ENCODE measurements at regions not wholly inside any gene's neighbourhood (a gene's known extent, or its start where the extent isn't known, plus 50 kb on each side); places are given as distances from the start of the nearest gene placed in this dataset.

DNA sequence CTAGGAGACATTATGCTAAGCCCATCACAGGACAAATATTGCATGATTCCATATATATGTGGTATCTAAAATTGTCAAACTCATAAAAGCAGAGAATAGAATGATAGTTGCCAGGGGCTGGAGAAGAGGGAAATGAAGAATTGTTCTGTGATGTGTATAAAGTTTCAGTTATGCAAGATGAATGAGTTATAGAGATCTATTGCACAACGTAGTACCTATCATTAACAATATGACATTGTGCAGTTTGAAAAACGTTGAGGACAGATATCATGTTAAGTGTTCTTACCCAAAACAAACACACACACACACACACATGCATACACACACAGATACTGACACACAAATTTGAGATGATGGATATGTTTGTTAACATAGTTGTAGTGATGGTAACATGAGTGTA lies 871.6 kb upstream of the GOT2 start:
- DNase-seq (no peak), ATAC-seq (no peak)
- Mint-ChIP-seq H3K4me3 (no peak overlapping the region), H3K4me1 (no peaks in the 10 kb centered on the region), H3K36me3 (ENCODE audit: low read depth) (no peaks in the 10 kb centered on the region), H3K27me3 (no peaks in the 10 kb centered on the region), H3K27ac (no peak overlapping the region)
- H3K9me3 ChIP-seq (ENCODE audit: control insufficient read depth, low read length, poor library complexity, severe bottlenecking): no peaks in the 10 kb centered on the region

DNA sequence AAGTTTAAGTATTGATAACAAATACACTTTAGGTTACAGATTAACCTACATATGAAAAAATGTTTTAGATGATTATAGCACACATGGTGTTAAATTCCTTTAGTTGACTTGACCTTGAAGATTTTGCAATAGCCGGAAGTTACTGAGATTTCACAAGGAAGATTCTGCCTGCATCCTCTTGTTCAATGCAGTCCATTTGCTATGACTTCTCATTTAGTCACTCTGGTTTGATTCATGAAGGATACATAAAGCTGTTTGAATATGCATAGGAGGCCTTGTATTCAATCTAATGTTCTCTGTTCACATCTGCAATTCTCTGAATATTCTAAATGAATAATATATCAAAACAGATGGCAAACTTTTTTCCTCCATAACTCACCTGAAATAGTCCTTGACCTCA lies 870.2 kb upstream of the GOT2 start:
- no peaks in the 10 kb centered on the region for H3K27me3 Mint-ChIP-seq
- ATAC-seq (no peak), DNase-seq (no peak)
- no peaks in the 10 kb centered on the region for H3K36me3 Mint-ChIP-seq (ENCODE audit: low read depth)
- no peaks in the 10 kb centered on the region for H3K4me1 Mint-ChIP-seq
- H3K27ac Mint-ChIP-seq: no peak overlapping the region
- no peak overlapping the region for H3K4me3 Mint-ChIP-seq
- H3K9me3 ChIP-seq (ENCODE audit: control insufficient read depth, low read length, poor library complexity, severe bottlenecking): no peaks in the 10 kb centered on the region

DNA sequence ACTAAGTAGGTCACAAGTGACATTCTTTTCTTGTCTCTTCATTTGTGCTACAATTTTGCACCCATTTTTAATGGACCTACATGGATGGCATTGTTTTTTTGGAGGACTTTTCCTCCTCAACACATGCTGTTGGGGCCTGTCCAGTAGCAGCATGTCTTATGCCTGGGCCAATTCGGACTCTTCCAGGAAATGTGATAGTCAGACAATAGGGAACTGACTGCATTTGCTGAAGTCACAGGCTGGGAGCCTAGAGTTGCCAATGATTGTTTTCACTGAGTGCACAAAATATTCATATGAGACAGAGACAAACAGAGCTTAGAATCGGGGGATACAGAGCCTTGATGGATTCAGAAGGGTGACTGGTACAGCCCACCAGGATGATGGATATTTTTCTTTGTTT lies 867.3 kb upstream of the GOT2 start:
- ATAC-seq (no peak), DNase-seq (no peak)
- Mint-ChIP-seq H3K4me3 (no peak overlapping the region), H3K4me1 (no peaks in the 10 kb centered on the region), H3K27me3 (no peaks in the 10 kb centered on the region), H3K36me3 (ENCODE audit: low read depth) (peaks cover 3% of the 10 kb centered on the region), H3K27ac (no peak overlapping the region)
- no peaks in the 10 kb centered on the region for H3K9me3 ChIP-seq (ENCODE audit: control insufficient read depth, low read length, poor library complexity, severe bottlenecking)

DNA sequence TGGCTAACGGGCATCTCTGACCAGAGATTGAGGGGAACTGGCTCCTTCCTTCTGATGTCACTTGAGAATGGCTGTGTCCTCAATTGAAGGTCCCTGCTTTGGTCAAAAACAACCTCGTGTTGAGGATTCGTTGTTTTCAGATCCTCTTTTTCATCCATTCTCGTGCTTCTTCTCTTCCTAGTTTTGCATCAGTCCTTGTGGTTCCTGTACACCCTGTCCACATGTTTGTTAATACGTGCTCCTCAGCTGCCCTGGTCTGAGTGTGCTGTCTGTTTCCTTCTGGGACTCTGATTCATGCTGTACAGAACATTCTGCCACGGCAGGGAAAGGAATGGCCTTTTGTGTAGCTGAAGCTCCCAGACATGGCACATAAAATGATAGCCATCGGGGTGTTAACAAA lies 863.2 kb upstream of the GOT2 start:
- Mint-ChIP-seq H3K27me3 (no peaks in the 10 kb centered on the region), H3K4me3 (no peak overlapping the region), H3K4me1 (no peaks in the 10 kb centered on the region), H3K36me3 (ENCODE audit: low read depth) (peaks cover 3% of the 10 kb centered on the region), H3K27ac (no peak overlapping the region)
- H3K9me3 ChIP-seq (ENCODE audit: control insufficient read depth, low read length, poor library complexity, severe bottlenecking): peaks cover 3% of the 10 kb centered on the region
- no peak for ATAC-seq
- DNase-seq: no peak

DNA sequence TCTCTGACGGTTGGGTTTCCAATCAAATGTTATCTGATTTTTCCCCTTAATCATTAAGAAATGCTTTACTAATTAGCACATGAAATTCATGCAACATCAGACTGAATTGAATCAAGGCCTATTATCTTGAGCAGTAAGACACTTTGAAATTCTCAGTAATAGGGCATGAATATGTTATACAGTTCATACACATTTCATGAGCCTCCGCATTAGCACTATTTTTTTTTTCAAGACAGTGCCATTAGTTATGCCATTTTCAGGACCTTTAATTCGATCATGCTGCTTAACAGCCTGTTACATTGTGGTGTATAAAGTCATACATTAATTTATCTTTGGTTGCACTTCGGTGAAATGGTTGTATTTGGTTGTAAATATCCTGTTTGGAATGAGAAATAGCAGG lies 862.6 kb upstream of the GOT2 start:
- Mint-ChIP-seq H3K27ac (no peak overlapping the region), H3K4me3 (no peak overlapping the region), H3K27me3 (no peaks in the 10 kb centered on the region), H3K4me1 (no peaks in the 10 kb centered on the region), H3K36me3 (ENCODE audit: low read depth) (peaks cover 3% of the 10 kb centered on the region)
- peaks cover 3% of the 10 kb centered on the region for H3K9me3 ChIP-seq (ENCODE audit: control insufficient read depth, low read length, poor library complexity, severe bottlenecking)
- DNase-seq: no peak
- no peak for ATAC-seq

DNA sequence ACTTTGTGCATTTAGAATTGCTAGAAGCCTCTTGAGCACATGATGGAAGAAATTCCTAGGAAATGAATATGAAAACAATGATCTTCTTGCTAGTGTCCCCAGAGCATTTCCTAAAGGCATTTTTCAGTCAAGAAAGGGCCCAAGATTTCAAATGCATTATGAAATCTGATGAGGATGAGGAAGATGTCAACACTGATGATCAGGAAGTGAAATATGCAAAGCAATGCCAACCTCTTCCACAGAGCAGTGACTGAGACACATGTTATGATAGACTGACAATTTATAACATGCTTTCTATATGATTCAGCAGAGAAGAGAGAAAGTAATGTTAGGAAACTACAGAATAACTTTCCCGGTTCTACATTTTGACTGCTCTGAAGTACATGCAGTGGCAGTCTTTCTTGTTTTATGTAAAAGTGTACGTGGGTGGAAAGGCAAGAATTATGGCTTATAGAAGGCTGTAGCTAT lies 859.1 kb upstream of the GOT2 start:
- no peak for ATAC-seq
- Mint-ChIP-seq H3K36me3 (ENCODE audit: low read depth) (peaks cover 3% of the 10 kb centered on the region), H3K27me3 (no peaks in the 10 kb centered on the region), H3K4me1 (no peaks in the 10 kb centered on the region), H3K4me3 (no peak overlapping the region), H3K27ac (no peak overlapping the region)
- peaks cover 3% of the 10 kb centered on the region for H3K9me3 ChIP-seq (ENCODE audit: control insufficient read depth, low read length, poor library complexity, severe bottlenecking)
- no peak for DNase-seq

DNA sequence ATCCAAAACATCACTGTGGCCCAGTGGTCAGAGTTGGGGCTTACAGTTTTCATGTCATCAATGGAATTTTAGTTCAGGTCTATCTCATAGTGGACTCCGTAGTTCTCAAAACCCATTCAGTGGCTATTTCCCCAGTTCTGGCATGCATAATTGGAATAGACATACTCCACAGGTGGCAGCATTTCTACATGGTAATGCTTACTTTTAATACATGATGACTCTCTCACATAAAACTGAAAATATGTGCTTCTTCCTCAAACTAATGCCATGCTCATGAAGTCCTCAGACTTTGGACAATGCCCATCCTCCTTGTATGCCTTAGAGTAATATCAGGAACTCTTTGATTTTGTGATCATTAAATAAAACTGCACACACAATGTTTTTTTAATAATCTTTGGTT lies 857.4 kb upstream of the GOT2 start:
- H3K4me1 Mint-ChIP-seq: no peaks in the 10 kb centered on the region
- no peak for DNase-seq
- H3K27ac Mint-ChIP-seq: no peak overlapping the region
- peaks cover 3% of the 10 kb centered on the region for H3K9me3 ChIP-seq (ENCODE audit: control insufficient read depth, low read length, poor library complexity, severe bottlenecking)
- H3K4me3 Mint-ChIP-seq: no peak overlapping the region
- no peak for ATAC-seq
- H3K27me3 Mint-ChIP-seq: no peaks in the 10 kb centered on the region
- H3K36me3 Mint-ChIP-seq (ENCODE audit: low read depth): no peaks in the 10 kb centered on the region

DNA sequence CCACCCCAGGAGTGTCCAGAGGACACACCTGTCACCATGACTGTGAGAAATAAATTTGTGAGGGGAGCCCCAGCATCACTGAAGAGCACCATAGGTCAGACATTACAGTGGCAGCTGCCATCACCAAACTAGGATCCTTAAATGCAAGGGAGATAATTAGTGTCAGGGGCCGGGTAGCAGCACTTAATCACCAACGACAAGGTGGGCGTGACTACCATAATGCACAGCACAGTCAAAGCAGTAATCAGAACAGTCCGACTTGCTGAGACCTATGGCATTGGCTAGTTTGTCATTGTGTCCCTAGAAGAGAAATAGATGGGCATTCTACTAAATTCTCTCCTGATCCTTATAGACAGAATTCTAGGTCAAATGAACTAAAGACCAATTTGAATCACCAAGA lies 856.7 kb upstream of the GOT2 start:
- no peaks in the 10 kb centered on the region for H3K36me3 Mint-ChIP-seq (ENCODE audit: low read depth)
- peaks cover 3% of the 10 kb centered on the region for H3K9me3 ChIP-seq (ENCODE audit: control insufficient read depth, low read length, poor library complexity, severe bottlenecking)
- no peak for DNase-seq
- H3K27ac Mint-ChIP-seq: no peak overlapping the region
- no peak overlapping the region for H3K4me3 Mint-ChIP-seq
- no peaks in the 10 kb centered on the region for H3K4me1 Mint-ChIP-seq
- ATAC-seq: no peak
- H3K27me3 Mint-ChIP-seq: no peaks in the 10 kb centered on the region

DNA sequence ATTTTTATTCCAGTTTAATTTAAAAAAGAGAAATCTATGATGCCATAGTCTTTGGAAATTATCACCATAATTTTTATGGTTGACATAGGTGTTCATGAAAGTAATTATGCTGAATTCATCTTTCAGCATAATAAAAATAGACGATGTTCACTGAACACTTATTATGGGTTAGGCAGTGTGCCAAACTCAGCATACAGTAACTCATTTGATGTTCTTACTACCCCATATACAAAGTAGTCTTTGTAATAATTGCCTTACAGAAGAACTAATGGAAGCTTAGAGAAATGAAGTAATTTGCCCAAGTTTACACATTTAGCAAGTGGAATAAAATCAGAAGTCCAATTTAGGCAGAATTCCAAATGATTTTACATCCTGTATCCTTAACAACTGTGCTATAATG lies 852.2 kb upstream of the GOT2 start:
- Mint-ChIP-seq H3K4me1 (no peaks in the 10 kb centered on the region), H3K4me3 (no peak overlapping the region), H3K27ac (no peak overlapping the region), H3K27me3 (no peaks in the 10 kb centered on the region), H3K36me3 (ENCODE audit: low read depth) (no peaks in the 10 kb centered on the region)
- no peak for DNase-seq
- ATAC-seq: no peak
- no peaks in the 10 kb centered on the region for H3K9me3 ChIP-seq (ENCODE audit: control insufficient read depth, low read length, poor library complexity, severe bottlenecking)

DNA sequence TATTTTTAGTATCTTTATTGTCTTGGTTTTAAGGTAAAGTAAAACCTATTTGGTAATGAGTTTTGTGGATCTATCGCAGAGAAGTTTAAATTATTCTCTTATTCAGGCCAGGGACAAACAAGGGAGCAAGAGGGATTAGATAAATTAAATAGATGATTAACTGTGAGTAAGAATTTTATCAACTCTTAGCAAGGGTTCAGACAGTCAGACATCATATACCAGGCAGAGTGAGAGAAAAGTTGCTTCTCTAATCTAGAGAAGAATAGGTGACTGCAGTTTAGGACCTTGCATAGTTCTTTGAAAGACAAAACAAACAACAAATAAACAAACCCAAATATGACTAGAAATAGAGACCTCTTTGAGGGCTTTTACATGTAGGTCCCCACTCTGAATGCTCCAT lies 840.2 kb upstream of the GOT2 start:
- H3K9me3 ChIP-seq (ENCODE audit: control insufficient read depth, low read length, poor library complexity, severe bottlenecking): no peaks in the 10 kb centered on the region
- no peaks in the 10 kb centered on the region for H3K27me3 Mint-ChIP-seq
- no peak overlapping the region for H3K27ac Mint-ChIP-seq
- ATAC-seq: no peak
- H3K4me3 Mint-ChIP-seq: no peak overlapping the region
- H3K36me3 Mint-ChIP-seq (ENCODE audit: low read depth): no peaks in the 10 kb centered on the region
- no peaks in the 10 kb centered on the region for H3K4me1 Mint-ChIP-seq
- DNase-seq: no peak

DNA sequence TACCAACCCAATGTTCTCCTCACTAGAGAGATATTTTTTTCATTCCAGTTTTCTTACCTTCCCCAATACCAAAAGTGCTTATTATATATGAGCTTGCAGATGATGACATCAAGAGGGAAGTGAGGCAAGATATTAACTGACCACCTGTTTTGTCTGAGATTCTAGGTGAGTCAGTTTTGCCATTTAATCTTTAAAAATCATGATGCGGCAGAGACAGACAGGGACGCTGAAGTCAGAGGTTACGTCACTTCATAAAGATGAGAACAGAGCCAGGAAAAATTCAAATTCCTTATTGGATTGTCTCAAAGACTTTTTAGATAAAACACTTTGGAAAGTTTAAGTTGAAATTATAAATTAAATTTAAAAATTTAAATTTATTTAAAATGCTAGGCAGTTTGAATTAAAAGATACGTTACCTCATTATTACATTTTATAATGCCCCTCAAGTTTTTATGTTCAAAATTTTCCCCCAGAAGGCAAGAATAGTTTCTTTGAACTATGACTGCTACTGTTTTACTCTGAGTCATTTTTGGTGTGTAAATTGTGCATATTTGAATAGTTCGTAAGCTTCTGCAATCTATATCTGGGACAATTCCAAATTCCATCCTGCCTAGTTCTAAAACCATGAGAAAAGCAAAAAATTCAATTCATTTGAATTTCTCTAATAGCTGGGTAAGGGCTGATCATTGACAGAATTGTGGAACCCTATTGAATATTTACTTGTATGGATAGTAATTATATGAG lies 839.6 kb upstream of the GOT2 start:
- no peaks in the 10 kb centered on the region for H3K27me3 Mint-ChIP-seq
- no peak overlapping the region for H3K27ac Mint-ChIP-seq
- no peaks in the 10 kb centered on the region for H3K36me3 Mint-ChIP-seq (ENCODE audit: low read depth)
- H3K9me3 ChIP-seq (ENCODE audit: control insufficient read depth, low read length, poor library complexity, severe bottlenecking): peaks cover under 1% of the 10 kb centered on the region
- H3K4me1 Mint-ChIP-seq: no peaks in the 10 kb centered on the region
- DNase-seq: no peak
- no peak for ATAC-seq
- no peak overlapping the region for H3K4me3 Mint-ChIP-seq

DNA sequence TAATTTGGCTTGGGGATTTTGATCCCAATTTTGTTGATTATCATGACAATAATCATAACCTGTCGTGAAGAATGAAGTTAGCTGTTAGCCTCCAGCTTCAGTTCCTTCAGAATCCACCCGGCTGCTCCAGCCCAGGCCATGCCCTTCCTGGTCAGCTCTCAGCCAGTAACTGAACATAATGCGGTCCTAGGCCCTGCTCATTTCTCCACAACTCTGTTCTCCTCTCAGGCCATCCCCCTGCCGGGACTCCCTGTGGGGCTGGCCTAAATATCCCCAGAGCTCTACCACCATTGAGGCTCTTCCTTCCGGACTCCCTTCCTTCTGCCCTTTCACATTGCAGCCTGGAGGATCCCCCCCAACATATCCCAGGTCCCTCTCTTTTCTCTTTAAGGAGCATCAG lies 833.4 kb upstream of the GOT2 start:
- peaks cover 3% of the 10 kb centered on the region for H3K9me3 ChIP-seq (ENCODE audit: control insufficient read depth, low read length, poor library complexity, severe bottlenecking)
- no peak for ATAC-seq
- H3K4me1 Mint-ChIP-seq: no peaks in the 10 kb centered on the region
- H3K27ac Mint-ChIP-seq: no peak overlapping the region
- no peaks in the 10 kb centered on the region for H3K27me3 Mint-ChIP-seq
- DNase-seq: no peak
- H3K4me3 Mint-ChIP-seq: no peak overlapping the region
- no peaks in the 10 kb centered on the region for H3K36me3 Mint-ChIP-seq (ENCODE audit: low read depth)

DNA sequence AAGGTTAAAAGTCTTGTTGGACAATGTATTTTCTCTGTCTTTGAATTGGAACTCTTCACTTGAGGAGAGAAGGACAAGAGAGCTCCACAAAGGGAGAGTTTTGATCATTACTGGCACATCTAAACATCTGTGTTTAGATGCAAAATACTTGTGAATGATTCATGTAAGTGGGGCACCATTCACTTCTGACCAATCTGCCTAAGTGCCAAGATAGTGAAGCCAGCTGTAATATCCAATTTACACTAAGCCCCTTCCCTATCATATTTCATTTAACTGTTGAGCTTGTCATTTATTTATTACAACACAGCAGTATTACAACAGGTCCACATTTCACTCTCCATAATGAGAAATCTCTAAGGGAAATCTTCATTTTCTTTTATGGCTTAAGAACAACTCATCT lies 832.3 kb upstream of the GOT2 start:
- H3K4me3 Mint-ChIP-seq: no peak overlapping the region
- H3K27me3 Mint-ChIP-seq: no peaks in the 10 kb centered on the region
- DNase-seq (no peak), ATAC-seq (no peak)
- no peaks in the 10 kb centered on the region for H3K36me3 Mint-ChIP-seq (ENCODE audit: low read depth)
- no peaks in the 10 kb centered on the region for H3K4me1 Mint-ChIP-seq
- no peak overlapping the region for H3K27ac Mint-ChIP-seq
- H3K9me3 ChIP-seq (ENCODE audit: control insufficient read depth, low read length, poor library complexity, severe bottlenecking): peaks cover 3% of the 10 kb centered on the region

DNA sequence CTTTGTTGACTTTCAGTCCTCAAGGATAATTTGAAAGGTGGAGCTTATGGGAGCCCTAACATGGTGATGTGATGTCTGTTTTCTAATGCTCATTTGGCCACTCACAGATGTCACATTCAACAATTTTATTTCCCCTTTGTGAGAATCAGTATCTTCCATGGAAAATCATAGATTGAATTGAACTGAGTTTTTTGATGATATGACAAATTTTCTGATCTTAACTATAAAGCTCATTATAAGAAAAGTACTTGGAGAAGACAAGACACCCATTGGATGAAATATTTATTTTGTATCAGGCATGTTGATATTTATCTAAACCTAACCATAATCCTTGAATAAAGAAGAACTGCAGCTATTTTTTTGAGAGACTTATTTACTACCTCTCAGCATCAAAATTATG lies 824.6 kb upstream of the GOT2 start:
- no peaks in the 10 kb centered on the region for H3K36me3 Mint-ChIP-seq (ENCODE audit: low read depth)
- ATAC-seq: no peak
- no peaks in the 10 kb centered on the region for H3K27me3 Mint-ChIP-seq
- no peaks in the 10 kb centered on the region for H3K9me3 ChIP-seq (ENCODE audit: control insufficient read depth, low read length, poor library complexity, severe bottlenecking)
- H3K4me1 Mint-ChIP-seq: no peaks in the 10 kb centered on the region
- no peak overlapping the region for H3K4me3 Mint-ChIP-seq
- H3K27ac Mint-ChIP-seq: no peak overlapping the region
- no peak for DNase-seq

Data from T-helper 17 cell (primary cell).